Smooth muscle cell (in vitro differentiated cells): ENCODE measurements at regions not wholly inside any gene's neighbourhood (a gene's known extent, or its start where the extent isn't known, plus 50 kb on each side); places are given as distances from the start of the nearest gene placed in this dataset.

ENCODE experiments used
- DNase-seq: peaks from one replicate; lab custom pipeline; 2025; ENCODE audit not compliant: unreplicated experiment; lab: John Stamatoyannopoulos, UW
- H2AFZ ChIP-seq: fragments of 200-600 bp; sonication (generic); 2 replicates; pipeline ENCODE4 v1.6.0; 2016; ENCODE audit warnings: antibody characterized with exemption, low read depth, mild to moderate bottlenecking
- H3F3A ChIP-seq: fragments of 200-600 bp; sonication (generic); 2 replicates; pipeline ENCODE4 v1.6.0; 2017; ENCODE audit warnings: antibody characterized with exemption, low read depth
- H3K27ac ChIP-seq: fragments of 200-600 bp; sonication (generic); 2 replicates; pipeline ENCODE4 v1.5.1; 2016; ENCODE audit warnings: low read depth, mild to moderate bottlenecking
- H3K27me3 ChIP-seq: fragments of 200-600 bp; sonication (generic); 2 replicates; pipeline ENCODE4 v1.6.1; 2016; ENCODE audit warnings: low read depth, mild to moderate bottlenecking
- H3K36me3 ChIP-seq: fragments of 200-600 bp; sonication (generic); 2 replicates; pipeline ENCODE4 v1.5.1; 2016; ENCODE audit warnings: low read depth
- H3K4me1 ChIP-seq: fragments of 200-600 bp; sonication (generic); 2 replicates; pipeline ENCODE4 v1.5.1; 2016; ENCODE audit warnings: low read depth
- H3K4me2 ChIP-seq: fragments of 200-600 bp; sonication (generic); 2 replicates; pipeline ENCODE4 v1.6.0; 2016; ENCODE audit warnings: mild to moderate bottlenecking
- H3K4me3 ChIP-seq: fragments of 200-600 bp; sonication (generic); 2 replicates; pipeline ENCODE4 v1.5.1; 2016; ENCODE audit warnings: mild to moderate bottlenecking
- H3K79me2 ChIP-seq: fragments of 200-600 bp; sonication (generic); 2 replicates; pipeline ENCODE4 v1.6.0; 2016; ENCODE audit warnings: low read depth, mild to moderate bottlenecking
- H3K9ac ChIP-seq: fragments of 200-600 bp; sonication (generic); 2 replicates; pipeline ENCODE4 v1.6.0; 2016; ENCODE audit warnings: low read depth
- H3K9me3 ChIP-seq: fragments of 200-600 bp; sonication (generic); replicated peaks from 2 replicates; pipeline ENCODE4 v1.5.1; 2016; ENCODE audit warnings: low read depth
- H4K20me1 ChIP-seq: fragments of 200-600 bp; sonication (generic); 2 replicates; pipeline ENCODE4 v1.6.0; 2016; ENCODE audit warnings: low read depth
- CTCF ChIP-seq: fragments of 200-600 bp; sonication (generic); IDR thresholded peaks from 2 replicates; pipeline ENCODE4 v1.5.1; 2017; ENCODE audit warnings: borderline replicate concordance, mild to moderate bottlenecking, antibody characterized with exemption; ENCODE audit not compliant: insufficient read depth, poor library complexity, severe bottlenecking
- WGBS: methylation state at CpG from one replicate; pipeline ENCODE4 v1.1.7; 2016; ENCODE audit warnings: low lambda C conversion rate; 5-methylcytosine and 5-hydroxymethylcytosine counted together

DNA sequence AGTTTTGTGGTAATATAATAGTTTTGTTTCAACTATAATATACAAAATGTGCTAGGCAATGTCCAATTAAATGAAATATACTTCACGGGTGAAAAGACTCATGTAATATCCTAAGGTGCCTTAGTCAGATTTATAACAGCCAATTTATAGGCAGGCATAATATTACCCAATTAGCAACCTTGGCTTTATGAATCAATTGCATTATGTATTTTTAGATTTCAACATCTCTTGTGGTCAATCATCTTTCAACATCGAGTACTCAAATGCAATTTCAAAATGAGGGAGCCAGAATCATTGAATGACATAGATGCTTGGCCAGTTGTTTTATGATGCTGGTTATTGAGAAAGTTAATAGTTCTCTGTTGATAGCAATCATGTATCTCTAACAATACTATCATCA lies 110.3 kb upstream of the SP8 start:
- TF ChIP-seq CTCF: no peak
- no peaks in the 10 kb centered on the region for H3K9me3 ChIP-seq
- no peaks in the 10 kb centered on the region for H3K27me3 ChIP-seq
- DNase-seq: no peak
- no peak overlapping the region for H3K27ac ChIP-seq
- H2AFZ ChIP-seq: no peak overlapping the region
- H3K79me2 ChIP-seq: no peaks in the 10 kb centered on the region
- H4K20me1 ChIP-seq: no peaks in the 10 kb centered on the region
- H3K9ac ChIP-seq: no peak overlapping the region
- no peaks in the 10 kb centered on the region for H3K36me3 ChIP-seq
- H3F3A ChIP-seq: no peaks in the 10 kb centered on the region
- WGBS: 88% methylated on average over 2 of the region's 2 CpGs
- no peaks in the 10 kb centered on the region for H3K4me1 ChIP-seq
- H3K4me3 ChIP-seq: no peak overlapping the region
- no peak overlapping the region for H3K4me2 ChIP-seq

- H3K4me1 ChIP-seq: no peaks in the 10 kb centered on the region
- no peaks in the 10 kb centered on the region for H4K20me1 ChIP-seq
- TF ChIP-seq CTCF: no peak
- peaks cover 2% of the 10 kb centered on the region for H3K9me3 ChIP-seq
- H3K27ac ChIP-seq: no peak overlapping the region
- DNase-seq: no peak
- H3K79me2 ChIP-seq: no peaks in the 10 kb centered on the region
- no peak overlapping the region for H2AFZ ChIP-seq
- H3K9ac ChIP-seq: no peak overlapping the region
- no peaks in the 10 kb centered on the region for H3K27me3 ChIP-seq
- no peak overlapping the region for H3K4me3 ChIP-seq
- no peak overlapping the region for H3K4me2 ChIP-seq
- 86% methylated on average over 3 of the region's 3 CpGs for WGBS
- no peaks in the 10 kb centered on the region for H3K36me3 ChIP-seq
- no peaks in the 10 kb centered on the region for H3F3A ChIP-seq
Measured at GRCh38 chr7:20906801-20907453, 120.2 kb upstream of the SP8 start.

- no peak for DNase-seq
- H3K4me2 ChIP-seq: no peak overlapping the region
- no peak overlapping the region for H3K27ac ChIP-seq
- H3K4me3 ChIP-seq: no peak overlapping the region
- H3K9me3 ChIP-seq: no peaks in the 10 kb centered on the region
- no peaks in the 10 kb centered on the region for H3F3A ChIP-seq
- TF ChIP-seq CTCF: no peak
- H2AFZ ChIP-seq: no peak overlapping the region
- no peaks in the 10 kb centered on the region for H3K79me2 ChIP-seq
- 92% methylated on average over 4 of the region's 4 CpGs for WGBS
- no peak overlapping the region for H3K9ac ChIP-seq
- H4K20me1 ChIP-seq: no peaks in the 10 kb centered on the region
- no peaks in the 10 kb centered on the region for H3K4me1 ChIP-seq
- no peaks in the 10 kb centered on the region for H3K36me3 ChIP-seq
- H3K27me3 ChIP-seq: no peaks in the 10 kb centered on the region
Measured at GRCh38 chr7:20911081-20911480, 124.4 kb upstream of the SP8 start.

DNA sequence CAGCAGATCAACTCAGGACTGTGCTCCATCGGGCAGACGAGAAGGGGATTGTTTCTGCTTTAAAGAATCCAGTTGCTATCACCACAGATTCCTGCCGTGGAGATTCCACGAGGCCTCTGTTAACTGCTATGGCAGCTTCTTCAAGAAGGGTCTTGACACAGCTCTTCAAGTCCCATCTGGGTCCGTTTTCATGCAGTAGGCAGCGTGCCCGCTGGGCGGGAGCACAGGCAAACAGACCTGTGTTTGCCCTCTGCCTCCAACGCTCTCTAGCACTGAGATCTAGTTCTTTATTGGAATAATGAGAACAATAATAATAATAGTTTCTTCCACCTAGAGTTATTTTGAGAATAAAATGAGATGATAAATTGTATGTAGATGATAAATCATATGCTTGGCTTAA lies 127.2 kb upstream of the SP8 start:
- Histone ChIP-seq H3K27me3 (no peaks in the 10 kb centered on the region), H3K9ac (no peak overlapping the region), H3K4me3 (no peak overlapping the region), H2AFZ (no peak overlapping the region), H3K4me1 (no peaks in the 10 kb centered on the region), H3K36me3 (no peaks in the 10 kb centered on the region), H3K4me2 (no peak overlapping the region), H3K79me2 (no peaks in the 10 kb centered on the region), H4K20me1 (no peaks in the 10 kb centered on the region), H3K9me3 (no peaks in the 10 kb centered on the region), H3F3A (no peaks in the 10 kb centered on the region), H3K27ac (no peak overlapping the region)
- 82% methylated on average over 9 of the region's 9 CpGs for WGBS
- DNase-seq: no peak
- TF ChIP-seq CTCF: no peak
